ENCODE measurements at regions not wholly inside any gene's neighbourhood (a gene's known extent, or its start where the extent isn't known, plus 50 kb on each side); places are given as distances from the start of the nearest gene placed in this dataset.

- TF ChIP-seq, protein P1, sequence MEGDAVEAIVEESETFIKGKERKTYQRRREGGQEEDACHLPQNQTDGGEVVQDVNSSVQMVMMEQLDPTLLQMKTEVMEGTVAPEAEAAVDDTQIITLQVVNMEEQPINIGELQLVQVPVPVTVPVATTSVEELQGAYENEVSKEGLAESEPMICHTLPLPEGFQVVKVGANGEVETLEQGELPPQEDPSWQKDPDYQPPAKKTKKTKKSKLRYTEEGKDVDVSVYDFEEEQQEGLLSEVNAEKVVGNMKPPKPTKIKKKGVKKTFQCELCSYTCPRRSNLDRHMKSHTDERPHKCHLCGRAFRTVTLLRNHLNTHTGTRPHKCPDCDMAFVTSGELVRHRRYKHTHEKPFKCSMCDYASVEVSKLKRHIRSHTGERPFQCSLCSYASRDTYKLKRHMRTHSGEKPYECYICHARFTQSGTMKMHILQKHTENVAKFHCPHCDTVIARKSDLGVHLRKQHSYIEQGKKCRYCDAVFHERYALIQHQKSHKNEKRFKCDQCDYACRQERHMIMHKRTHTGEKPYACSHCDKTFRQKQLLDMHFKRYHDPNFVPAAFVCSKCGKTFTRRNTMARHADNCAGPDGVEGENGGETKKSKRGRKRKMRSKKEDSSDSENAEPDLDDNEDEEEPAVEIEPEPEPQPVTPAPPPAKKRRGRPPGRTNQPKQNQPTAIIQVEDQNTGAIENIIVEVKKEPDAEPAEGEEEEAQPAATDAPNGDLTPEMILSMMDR (IDR thresholded peaks at IDR 0.05; ENCODE audit: insufficient read depth, low read length, missing control alignments), result no peak
- POLR2A ChIA-PET, result no interaction called here
- CTCF ChIA-PET, result no interaction called here
Measured at GRCh38 chr3:65182682-65183081, 494.9 kb upstream of the ADAMTS9 start.

DNA sequence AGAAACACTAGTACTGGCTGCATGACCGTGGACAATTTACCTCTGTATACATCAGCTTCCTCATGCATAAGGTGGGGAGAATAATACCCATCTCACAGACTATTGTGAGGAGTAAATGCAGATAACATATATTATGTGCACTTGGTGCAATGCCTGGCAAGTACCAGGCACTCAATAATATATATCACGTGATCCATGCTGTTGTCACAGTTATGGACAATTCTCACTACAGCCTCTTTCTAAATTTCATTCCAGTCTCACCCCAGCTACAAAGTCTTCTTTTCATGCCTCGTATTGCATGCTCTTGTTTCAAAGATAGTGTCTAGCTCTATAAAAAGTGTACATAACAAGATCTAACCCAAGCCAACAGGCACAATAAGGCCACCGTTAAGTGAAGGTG, 494.3 kb upstream of the ADAMTS9 start:
- DNase-seq (ENCODE audit: low read depth, low spot score), result no peak
- POLR2A ChIA-PET, result no interaction called here
- CTCF ChIA-PET, result no interaction called here
- TF ChIP-seq, protein P1 (IDR thresholded peaks at IDR 0.05; ENCODE audit: insufficient read depth, low read length, missing control alignments), result no peak
- H3K4me3 ChIP-seq (ENCODE audit: low read depth, low read length), result no peak overlapping the region

More at GRCh38 chr3:65182682-65183081, 494.9 kb upstream of the ADAMTS9 start:
- DNase-seq (ENCODE audit: low read depth, low spot score), result no peak
- no peak overlapping the region for H3K4me3 ChIP-seq (ENCODE audit: low read depth, low read length)

- POLR2A ChIA-PET, result no interaction called here
- TF ChIP-seq, protein P1 (IDR thresholded peaks at IDR 0.05; ENCODE audit: insufficient read depth, low read length, missing control alignments), result no peak
- CTCF ChIA-PET, result no interaction called here
- H3K4me3 ChIP-seq (ENCODE audit: low read depth, low read length), result no peak overlapping the region
- DNase-seq (ENCODE audit: low read depth, low spot score), result no peak
Measured at GRCh38 chr3:65181391-65181871, 493.6 kb upstream of the ADAMTS9 start.

DNA sequence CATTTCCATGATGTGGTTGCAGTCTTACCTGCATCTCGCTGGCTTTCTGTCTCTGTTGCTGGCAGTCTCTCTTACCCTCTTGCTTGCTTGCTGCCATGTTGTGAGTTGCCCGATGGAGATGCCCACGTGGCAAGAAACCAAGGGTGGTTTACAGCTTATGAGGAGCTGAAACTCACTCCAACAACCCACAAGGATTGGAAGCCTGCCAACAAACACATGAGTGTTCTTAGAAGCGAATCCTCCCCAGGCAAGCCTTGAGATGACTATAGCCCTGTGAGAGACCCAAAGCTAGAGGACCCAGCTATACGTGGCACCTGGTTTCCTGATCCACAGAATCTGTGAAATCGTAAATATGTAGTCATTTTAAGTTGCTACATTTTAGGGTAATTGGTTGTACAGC, 490.9 kb upstream of the ADAMTS9 start:
- CTCF ChIA-PET, result no interaction called here
- TF ChIP-seq, protein P1 (IDR thresholded peaks at IDR 0.05; ENCODE audit: insufficient read depth, low read length, missing control alignments), result no peak
- POLR2A ChIA-PET, result no interaction called here
- no peak for DNase-seq (ENCODE audit: low read depth, low spot score)
- no peak overlapping the region for H3K4me3 ChIP-seq (ENCODE audit: low read depth, low read length)

DNA sequence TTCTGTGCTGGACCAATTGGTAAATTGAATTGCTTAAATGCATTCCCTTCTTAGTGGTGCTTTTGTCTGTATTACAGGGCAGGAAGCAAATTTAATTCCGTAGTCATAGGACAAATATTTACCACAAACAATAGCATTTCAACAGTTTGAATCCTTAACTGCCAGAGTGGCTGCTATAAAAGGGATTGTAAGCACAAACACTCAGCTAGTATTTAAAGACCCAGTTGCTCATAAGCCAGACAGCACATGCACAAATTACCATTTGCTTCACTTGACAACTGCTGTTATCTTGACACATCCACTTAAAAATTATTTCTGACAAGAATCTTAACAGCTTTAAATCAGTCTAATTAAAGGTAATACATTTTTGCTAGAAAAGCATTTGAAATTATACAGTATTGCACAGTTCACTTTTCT, 490.2 kb upstream of the ADAMTS9 start:
- CTCF ChIA-PET, result no interaction called here
- TF ChIP-seq, protein P1 (IDR thresholded peaks at IDR 0.05; ENCODE audit: insufficient read depth, low read length, missing control alignments), result no peak

DNA sequence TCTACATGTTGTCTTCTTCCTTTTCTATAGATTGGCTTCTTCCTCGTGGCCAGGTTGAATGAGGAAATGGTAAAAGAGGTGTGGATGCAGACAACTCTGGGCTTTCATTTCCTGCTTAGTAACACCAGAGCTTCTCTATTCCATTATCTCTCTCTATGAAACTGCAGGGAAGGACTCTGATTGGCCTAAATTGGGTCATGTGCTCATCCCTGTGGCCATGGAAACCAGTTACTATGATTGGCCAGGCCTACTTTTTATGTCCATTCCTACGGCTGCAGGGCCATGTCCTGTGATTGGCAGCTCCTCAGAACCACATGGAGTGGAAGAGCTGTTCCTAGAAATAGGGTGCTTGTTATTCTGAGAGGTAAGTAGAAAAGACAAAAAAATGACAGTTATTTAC, 486.9 kb upstream of the ADAMTS9 start:
- TF ChIP-seq, protein P1 (IDR thresholded peaks at IDR 0.05; ENCODE audit: insufficient read depth, low read length, missing control alignments), result no peak
- CTCF ChIA-PET, result no interaction called here

More for the DNA sequence above, 490.2 kb upstream of the ADAMTS9 start:
- DNase-seq (ENCODE audit: low read depth, low spot score), result no peak
- H3K4me3 ChIP-seq (ENCODE audit: low read depth, low read length), result no peak overlapping the region
- POLR2A ChIA-PET, result no interaction called here

More for the DNA sequence above, 486.9 kb upstream of the ADAMTS9 start:
- H3K4me3 ChIP-seq (ENCODE audit: low read depth, low read length), result no peak overlapping the region
- DNase-seq (ENCODE audit: low read depth, low spot score), result no peak
- POLR2A ChIA-PET, result no interaction called here

Measured in AG04449 (cell line).